HEK293 (cell line): ENCODE measurements at regions not wholly inside any gene's neighbourhood (a gene's known extent, or its start where the extent isn't known, plus 50 kb on each side); places are given as distances from the start of the nearest gene placed in this dataset.

Experiments used
- ATF2 ChIP-seq: fragments of 450-650 bp; formaldehyde crosslinking; IDR thresholded peaks from 2 replicates; pipeline ENCODE4 v1.5.1; 2016; ENCODE audit warnings: missing biosample characterization, missing genetic modification characterization, low read depth
- CTCF ChIP-seq: fragments of 450-650 bp; formaldehyde crosslinking; IDR thresholded peaks from 2 replicates; pipeline ENCODE4 v1.5.1; 2016; ENCODE audit warnings: missing biosample characterization, missing genetic modification characterization
- TRIM28 ChIP-seq: IDR thresholded peaks from 2 replicates; pipeline ENCODE4 v1.6.1; 2011; ENCODE audit warnings: low read length, control low read depth, borderline replicate concordance
- ZNF155 ChIP-seq: fragments of 450-650 bp; formaldehyde crosslinking; IDR thresholded peaks from 2 replicates; pipeline ENCODE4 v1.5.1; 2016; ENCODE audit warnings: missing biosample characterization, missing genetic modification characterization
- ZNF239 ChIP-seq: fragments of 450-650 bp; formaldehyde crosslinking; IDR thresholded peaks from 2 replicates; pipeline ENCODE4 v1.5.1; 2016; ENCODE audit warnings: missing biosample characterization, missing genetic modification characterization
- ZNF311 ChIP-seq: fragments of 450-650 bp; formaldehyde crosslinking; IDR thresholded peaks from 2 replicates; pipeline ENCODE4 v1.5.1; 2017; ENCODE audit warnings: missing biosample characterization, missing genetic modification characterization, borderline replicate concordance

- TF ChIP-seq ZNF155 (no peak), TRIM28 (no peak), ZNF239 (tag by site-specific recombination) (no peak), CTCF (tag by site-specific recombination) (no peak), ZNF311 (no peak), ATF2 (tag by site-specific recombination) (no peak)
Observed at GRCh38 chr14:71711619-71712018, 220.6 kb upstream of the RGS6 start.
